ENCODE measurements at regions not wholly inside any gene's neighbourhood (a gene's known extent, or its start where the extent isn't known, plus 50 kb on each side); places are given as distances from the start of the nearest gene placed in this dataset.

DNA sequence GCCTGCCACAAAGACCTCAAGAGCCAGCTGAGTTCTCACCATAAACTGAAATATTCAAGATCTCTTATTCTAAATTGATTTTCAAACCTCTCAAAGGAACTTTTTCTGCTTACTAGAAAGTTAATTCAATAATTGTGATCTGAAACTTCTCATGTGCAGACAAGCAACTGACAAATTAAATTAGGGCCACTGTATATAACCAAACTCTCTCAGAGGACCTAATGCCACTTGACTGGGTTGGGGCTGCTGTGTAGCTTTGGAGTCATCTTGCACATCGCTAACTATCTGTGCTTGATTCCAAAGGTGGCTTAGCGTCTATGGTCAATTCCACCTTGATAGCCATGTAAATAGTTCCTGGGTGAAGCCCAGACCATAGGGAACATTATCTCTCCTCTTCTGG is 345.2 kb downstream of the GPR37 start:
- Mint-ChIP-seq H3K27me3 (ENCODE audit: low read depth) (peaks cover 7% of the 10 kb centered on the region), H3K36me3 (ENCODE audit: low read depth) (no peaks in the 10 kb centered on the region), H3K4me1 (peaks cover 5% of the 10 kb centered on the region), H3K9me3 (no peaks in the 10 kb centered on the region), H3K27ac (no peak overlapping the region), H3K4me3 (no peak overlapping the region)
- TF ChIP-seq, protein P1, sequence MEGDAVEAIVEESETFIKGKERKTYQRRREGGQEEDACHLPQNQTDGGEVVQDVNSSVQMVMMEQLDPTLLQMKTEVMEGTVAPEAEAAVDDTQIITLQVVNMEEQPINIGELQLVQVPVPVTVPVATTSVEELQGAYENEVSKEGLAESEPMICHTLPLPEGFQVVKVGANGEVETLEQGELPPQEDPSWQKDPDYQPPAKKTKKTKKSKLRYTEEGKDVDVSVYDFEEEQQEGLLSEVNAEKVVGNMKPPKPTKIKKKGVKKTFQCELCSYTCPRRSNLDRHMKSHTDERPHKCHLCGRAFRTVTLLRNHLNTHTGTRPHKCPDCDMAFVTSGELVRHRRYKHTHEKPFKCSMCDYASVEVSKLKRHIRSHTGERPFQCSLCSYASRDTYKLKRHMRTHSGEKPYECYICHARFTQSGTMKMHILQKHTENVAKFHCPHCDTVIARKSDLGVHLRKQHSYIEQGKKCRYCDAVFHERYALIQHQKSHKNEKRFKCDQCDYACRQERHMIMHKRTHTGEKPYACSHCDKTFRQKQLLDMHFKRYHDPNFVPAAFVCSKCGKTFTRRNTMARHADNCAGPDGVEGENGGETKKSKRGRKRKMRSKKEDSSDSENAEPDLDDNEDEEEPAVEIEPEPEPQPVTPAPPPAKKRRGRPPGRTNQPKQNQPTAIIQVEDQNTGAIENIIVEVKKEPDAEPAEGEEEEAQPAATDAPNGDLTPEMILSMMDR (IDR thresholded peaks at IDR 0.05; ENCODE audit: unreplicated experiment in 3 of 3): no peak

DNA sequence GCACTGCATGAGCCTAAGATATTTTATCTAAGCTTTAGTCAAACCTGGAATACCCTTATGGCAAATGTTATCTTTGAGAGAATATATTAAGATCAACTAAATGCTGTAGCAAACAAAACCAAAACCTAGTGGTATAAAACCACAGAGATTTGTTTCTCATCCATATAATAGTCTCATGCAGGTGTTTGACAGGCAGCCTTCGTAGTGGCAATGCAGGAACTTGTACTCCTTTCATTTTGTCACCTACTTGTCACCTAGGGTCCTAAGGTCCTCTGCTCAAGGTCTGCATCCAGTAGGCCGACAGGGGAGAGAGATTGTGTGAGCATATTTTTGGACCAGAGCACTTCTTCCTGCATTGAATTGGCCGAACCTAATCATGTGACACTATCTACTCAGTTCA is 352.6 kb downstream of the GPR37 start:
- TF ChIP-seq, protein P1 (IDR thresholded peaks at IDR 0.05; ENCODE audit: unreplicated experiment in 3 of 3): no peak
- H3K4me3 Mint-ChIP-seq: no peak overlapping the region
- no peaks in the 10 kb centered on the region for H3K9me3 Mint-ChIP-seq
- H3K27ac Mint-ChIP-seq: no peak overlapping the region
- H3K27me3 Mint-ChIP-seq (ENCODE audit: low read depth): peaks cover 3% of the 10 kb centered on the region
- H3K4me1 Mint-ChIP-seq: peaks cover 11% of the 10 kb centered on the region
- no peaks in the 10 kb centered on the region for H3K36me3 Mint-ChIP-seq (ENCODE audit: low read depth)

DNA sequence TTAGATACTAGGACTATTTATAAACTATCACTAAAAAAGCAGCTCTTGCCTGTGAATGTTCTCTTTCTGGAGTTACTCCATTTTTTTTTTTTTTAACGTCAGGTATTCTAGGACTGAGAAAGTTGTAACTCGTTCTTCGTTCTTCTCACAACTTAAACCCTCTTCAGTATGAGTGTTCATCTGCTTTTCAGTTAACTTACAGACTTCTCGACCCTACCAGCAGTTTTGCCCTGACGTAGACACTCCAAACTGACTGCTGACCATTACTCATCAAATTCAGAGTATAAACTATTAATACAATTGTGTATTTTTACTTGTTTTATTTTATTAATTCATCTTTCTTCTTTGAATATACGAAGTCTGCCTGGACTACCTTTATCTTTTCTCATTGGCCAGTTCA is 353.1 kb downstream of the GPR37 start:
- Mint-ChIP-seq H3K36me3 (ENCODE audit: low read depth) (no peaks in the 10 kb centered on the region), H3K27me3 (ENCODE audit: low read depth) (peaks cover 3% of the 10 kb centered on the region), H3K27ac (no peak overlapping the region), H3K9me3 (no peaks in the 10 kb centered on the region), H3K4me1 (peaks cover 11% of the 10 kb centered on the region), H3K4me3 (no peak overlapping the region)
- TF ChIP-seq, protein P1 (IDR thresholded peaks at IDR 0.05; ENCODE audit: unreplicated experiment in 3 of 3): no peak

DNA sequence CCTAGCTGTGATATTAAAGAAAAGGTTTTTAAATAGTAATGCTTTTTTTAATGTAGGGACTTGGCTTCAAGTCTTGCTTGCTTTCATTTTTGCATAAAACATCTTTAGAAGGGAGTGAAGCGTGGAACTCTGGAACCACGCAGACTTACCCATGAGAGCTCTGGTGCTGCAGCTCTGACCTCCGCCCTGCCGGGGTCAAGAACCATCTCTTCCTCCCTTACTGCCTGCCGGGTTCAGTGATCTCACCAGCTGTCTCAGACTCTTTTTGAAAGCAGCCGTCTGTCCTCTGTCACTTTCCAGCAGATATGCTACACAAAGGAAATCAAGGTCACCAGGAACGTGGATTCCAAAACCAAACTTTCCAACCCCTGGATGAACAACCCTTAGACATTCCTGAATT is 353.8 kb downstream of the GPR37 start:
- no peaks in the 10 kb centered on the region for H3K36me3 Mint-ChIP-seq (ENCODE audit: low read depth)
- no peak overlapping the region for H3K4me3 Mint-ChIP-seq
- peaks cover 3% of the 10 kb centered on the region for H3K27me3 Mint-ChIP-seq (ENCODE audit: low read depth)
- no peak overlapping the region for H3K27ac Mint-ChIP-seq
- peaks cover 11% of the 10 kb centered on the region for H3K4me1 Mint-ChIP-seq
- H3K9me3 Mint-ChIP-seq: no peaks in the 10 kb centered on the region
- TF ChIP-seq, protein P1 (IDR thresholded peaks at IDR 0.05; ENCODE audit: unreplicated experiment in 3 of 3): no peak

DNA sequence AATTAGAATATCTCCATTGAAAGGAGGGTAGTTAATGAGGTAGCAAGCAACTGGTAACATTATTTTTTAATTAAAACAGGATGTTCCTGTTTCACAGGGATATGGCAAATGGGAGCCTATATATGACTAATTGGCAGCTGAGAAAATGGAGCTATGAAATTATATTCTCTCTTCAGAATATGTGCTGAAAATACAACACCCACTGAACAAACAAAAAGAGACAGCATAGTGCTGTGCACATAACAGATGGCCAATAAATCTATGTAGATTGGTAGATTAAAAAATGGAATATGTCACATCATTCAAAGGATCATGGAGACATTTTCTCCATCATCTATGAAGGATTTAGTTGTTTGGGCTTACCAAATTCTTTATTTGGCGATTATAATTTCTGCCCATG is 362.0 kb downstream of the GPR37 start:
- H3K27me3 Mint-ChIP-seq (ENCODE audit: low read depth): no peaks in the 10 kb centered on the region
- peaks cover 12% of the 10 kb centered on the region for H3K4me1 Mint-ChIP-seq
- no peaks in the 10 kb centered on the region for H3K9me3 Mint-ChIP-seq
- no peak overlapping the region for H3K27ac Mint-ChIP-seq
- no peak overlapping the region for H3K4me3 Mint-ChIP-seq
- H3K36me3 Mint-ChIP-seq (ENCODE audit: low read depth): no peaks in the 10 kb centered on the region
- TF ChIP-seq, protein P1 (IDR thresholded peaks at IDR 0.05; ENCODE audit: unreplicated experiment in 3 of 3): no peak

DNA sequence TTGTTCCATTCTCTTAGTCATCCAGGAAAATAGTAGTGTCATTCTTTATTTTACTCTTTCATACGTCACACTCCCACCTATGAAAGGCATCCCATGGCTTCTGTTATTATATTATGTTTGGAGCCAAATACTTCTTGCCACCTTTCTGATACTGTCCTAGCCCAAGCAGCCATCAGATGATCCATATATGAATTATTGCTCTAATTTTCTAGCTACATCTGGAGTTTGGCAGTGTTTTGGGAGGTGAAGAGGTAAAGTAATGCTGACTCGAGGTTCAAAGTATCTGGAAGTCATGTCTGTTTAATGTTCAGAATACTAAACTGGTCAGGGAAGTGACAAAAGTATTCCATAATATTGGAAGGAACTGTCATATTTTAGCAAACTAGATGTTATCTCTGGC is 362.5 kb downstream of the GPR37 start:
- Mint-ChIP-seq H3K27me3 (ENCODE audit: low read depth) (no peaks in the 10 kb centered on the region), H3K9me3 (no peaks in the 10 kb centered on the region), H3K36me3 (ENCODE audit: low read depth) (no peaks in the 10 kb centered on the region), H3K4me3 (no peak overlapping the region), H3K4me1 (peaks cover 12% of the 10 kb centered on the region), H3K27ac (no peak overlapping the region)
- TF ChIP-seq, protein P1 (IDR thresholded peaks at IDR 0.05; ENCODE audit: unreplicated experiment in 3 of 3): no peak
